ENCODE measurements at regions not wholly inside any gene's neighbourhood (a gene's known extent, or its start where the extent isn't known, plus 50 kb on each side); places are given as distances from the start of the nearest gene placed in this dataset.

DNA sequence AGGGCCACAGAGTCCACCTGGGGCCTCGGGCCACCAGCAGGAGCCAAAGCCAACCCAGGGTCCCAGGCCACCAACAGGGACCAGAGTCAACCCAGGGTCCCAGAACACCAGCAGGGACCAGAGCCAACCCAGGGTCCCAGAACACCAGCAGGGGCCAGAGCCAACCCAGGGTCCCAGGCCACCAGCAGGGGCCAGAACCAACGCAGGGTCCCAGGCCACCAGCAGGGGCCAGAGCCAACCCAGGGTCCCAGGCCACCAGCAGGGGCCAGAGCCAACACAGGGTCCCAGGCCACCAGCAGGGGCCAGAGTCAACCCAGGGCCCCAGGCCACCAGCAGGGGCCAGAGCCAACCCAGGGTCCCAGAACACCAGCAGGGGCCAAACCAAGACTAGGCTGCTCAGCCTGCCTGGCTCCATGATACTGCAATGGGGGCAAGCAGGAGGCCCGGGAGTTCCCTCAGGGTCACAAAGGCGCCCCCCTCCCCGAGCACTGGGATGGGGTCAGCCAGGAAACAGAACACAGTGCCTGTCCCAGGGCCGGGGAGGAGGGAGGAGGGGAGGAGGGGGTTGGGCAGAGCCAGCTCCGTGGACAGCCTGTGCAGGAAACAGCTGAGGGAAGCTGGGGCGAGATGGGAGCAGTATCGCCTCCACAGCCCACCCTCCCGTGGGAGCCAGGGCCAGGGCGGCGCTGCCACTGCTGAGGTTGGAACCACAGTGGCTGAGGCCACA, 62.0 kb upstream of the PRR5 start:
- TF ChIP-seq, protein P1, sequence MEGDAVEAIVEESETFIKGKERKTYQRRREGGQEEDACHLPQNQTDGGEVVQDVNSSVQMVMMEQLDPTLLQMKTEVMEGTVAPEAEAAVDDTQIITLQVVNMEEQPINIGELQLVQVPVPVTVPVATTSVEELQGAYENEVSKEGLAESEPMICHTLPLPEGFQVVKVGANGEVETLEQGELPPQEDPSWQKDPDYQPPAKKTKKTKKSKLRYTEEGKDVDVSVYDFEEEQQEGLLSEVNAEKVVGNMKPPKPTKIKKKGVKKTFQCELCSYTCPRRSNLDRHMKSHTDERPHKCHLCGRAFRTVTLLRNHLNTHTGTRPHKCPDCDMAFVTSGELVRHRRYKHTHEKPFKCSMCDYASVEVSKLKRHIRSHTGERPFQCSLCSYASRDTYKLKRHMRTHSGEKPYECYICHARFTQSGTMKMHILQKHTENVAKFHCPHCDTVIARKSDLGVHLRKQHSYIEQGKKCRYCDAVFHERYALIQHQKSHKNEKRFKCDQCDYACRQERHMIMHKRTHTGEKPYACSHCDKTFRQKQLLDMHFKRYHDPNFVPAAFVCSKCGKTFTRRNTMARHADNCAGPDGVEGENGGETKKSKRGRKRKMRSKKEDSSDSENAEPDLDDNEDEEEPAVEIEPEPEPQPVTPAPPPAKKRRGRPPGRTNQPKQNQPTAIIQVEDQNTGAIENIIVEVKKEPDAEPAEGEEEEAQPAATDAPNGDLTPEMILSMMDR (conservative IDR thresholded peaks at IDR 0.05; ENCODE audit: low read length): peak; percentile 31; the same call in 1 of the 2 replicates
- no peak for TF ChIP-seq EZH2phosphoT487 (IDR thresholded peaks at IDR 0.05; ENCODE audit: borderline replicate concordance)

Data from Loucy (cell line).